Right atrium auricular region (tissue), 2 donors: ENCODE measurements at regions not wholly inside any gene's neighbourhood (a gene's known extent, or its start where the extent isn't known, plus 50 kb on each side); places are given as distances from the start of the nearest gene placed in this dataset.

ENCODE experiments used
- DNase-seq: peaks from one replicate; pipeline ENCODE4 v3.0.0-alpha.2; 2019; ENCODE audit warnings: low spot score
- H3K27ac ChIP-seq, 2 donors: fragments of 200-600 bp; sonication (generic); 1 replicate in 1 of 2; 2 replicates in 1 of 2; pipeline ENCODE4 v1.5.1; 2016 to 2019
- H3K27me3 ChIP-seq, 2 donors: fragments of 200-600 bp; sonication (generic); one replicate each; pipeline versions ENCODE4 v1.5.1 to v1.6.0; 2017 to 2019
- H3K36me3 ChIP-seq: fragments of 200-600 bp; sonication (generic); one replicate; pipeline ENCODE4 v1.5.1; 2016
- H3K4me1 ChIP-seq, 2 donors: fragments of 200-600 bp; sonication (generic); one replicate each; pipeline versions ENCODE4 v1.5.1 to v1.6.0; 2017 to 2019
- H3K4me3 ChIP-seq, 2 donors: fragments of 200-600 bp; sonication (generic); 1 replicate in 1 of 2; 2 replicates in 1 of 2; pipeline ENCODE4 v1.5.1; 2017 to 2019; ENCODE audit warnings: mild to moderate bottlenecking in 1 of 2, moderate library complexity in 1 of 2
- H3K9me3 ChIP-seq, 2 donors: fragments of 200-600 bp; sonication (generic); one replicate each; pipeline ENCODE4 v1.5.1; 2019
- CTCF ChIP-seq, 2 donors: fragments of 200-600 bp; sonication (generic); IDR thresholded peaks; one replicate each; pipeline ENCODE4 v1.5.1; 2019; ENCODE audit warnings: antibody characterized with exemption in 2 of 2

- H3K27ac ChIP-seq: no peak overlapping the region
These were observed 64.5 kb upstream of the NAV3 start for GRCh38 chr12:77766224-77766623.

GRCh38 chr12:77761286-77761685 is 69.4 kb upstream of the NAV3 start:
- H3K4me1 ChIP-seq: peaks cover 0 to 9% of the 10 kb centered on the region in 2 donors
- no peaks in the 10 kb centered on the region for H3K27me3 ChIP-seq
- H3K4me3 ChIP-seq: no peak overlapping the region
- TF ChIP-seq CTCF (IDR thresholded peaks at IDR 0.05): no peak
- H3K9me3 ChIP-seq: no peaks in the 10 kb centered on the region
- DNase-seq: no peak
- H3K27ac ChIP-seq: no peak overlapping the region
- H3K36me3 ChIP-seq: no peaks in the 10 kb centered on the region

More at GRCh38 chr12:77766224-77766623, 64.5 kb upstream of the NAV3 start:
- H3K36me3 ChIP-seq: no peaks in the 10 kb centered on the region
- no peak for DNase-seq
- peaks cover 0 to 14% of the 10 kb centered on the region in 2 donors for H3K4me1 ChIP-seq
- H3K9me3 ChIP-seq: peaks cover 0 to 6% of the 10 kb centered on the region in 2 donors
- H3K4me3 ChIP-seq: no peak overlapping the region
- no peak for TF ChIP-seq CTCF (IDR thresholded peaks at IDR 0.05)
- no peaks in the 10 kb centered on the region for H3K27me3 ChIP-seq

GRCh38 chr12:77760271-77761025 is 70.2 kb upstream of the NAV3 start:
- Histone ChIP-seq H3K27ac (no peak overlapping the region), H3K4me1 (peaks cover 0 to under 1% of the 10 kb centered on the region in 2 donors), H3K9me3 (no peaks in the 10 kb centered on the region), H3K27me3 (no peaks in the 10 kb centered on the region), H3K4me3 (no peak overlapping the region), H3K36me3 (no peaks in the 10 kb centered on the region)
- no peak for TF ChIP-seq CTCF (IDR thresholded peaks at IDR 0.05)
- DNase-seq: no peak

GRCh38 chr12:77754086-77754485 is 76.6 kb upstream of the NAV3 start:
- H3K9me3 ChIP-seq: no peaks in the 10 kb centered on the region
- DNase-seq: no peak

DNA sequence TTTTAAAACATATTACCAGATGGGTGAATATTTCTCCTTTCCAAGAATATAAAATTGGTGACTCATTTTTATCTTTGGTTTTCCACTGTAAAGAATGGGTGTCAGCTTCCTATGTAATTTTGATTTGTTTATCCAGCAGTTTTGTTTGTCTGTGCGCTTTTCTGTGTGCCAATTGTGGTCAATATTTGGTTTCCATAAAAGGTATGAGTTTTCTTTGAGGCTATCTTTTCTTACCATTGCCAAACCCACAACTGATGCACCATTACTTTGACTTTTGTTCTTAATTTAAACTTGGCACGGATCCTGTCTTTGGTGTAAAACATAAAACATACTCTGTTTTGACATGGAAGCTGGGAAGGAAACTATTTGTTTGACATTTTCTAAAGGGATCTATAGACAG is 78.8 kb upstream of the NAV3 start:
- no peak for TF ChIP-seq CTCF (IDR thresholded peaks at IDR 0.05)
- H3K4me1 ChIP-seq: no peaks in the 10 kb centered on the region

More at GRCh38 chr12:77754086-77754485, 76.6 kb upstream of the NAV3 start:
- H3K27me3 ChIP-seq: no peaks in the 10 kb centered on the region
- TF ChIP-seq CTCF (IDR thresholded peaks at IDR 0.05): no peak
- H3K27ac ChIP-seq: no peak overlapping the region
- H3K36me3 ChIP-seq: no peaks in the 10 kb centered on the region
- no peaks in the 10 kb centered on the region for H3K4me1 ChIP-seq
- no peak overlapping the region for H3K4me3 ChIP-seq

DNA sequence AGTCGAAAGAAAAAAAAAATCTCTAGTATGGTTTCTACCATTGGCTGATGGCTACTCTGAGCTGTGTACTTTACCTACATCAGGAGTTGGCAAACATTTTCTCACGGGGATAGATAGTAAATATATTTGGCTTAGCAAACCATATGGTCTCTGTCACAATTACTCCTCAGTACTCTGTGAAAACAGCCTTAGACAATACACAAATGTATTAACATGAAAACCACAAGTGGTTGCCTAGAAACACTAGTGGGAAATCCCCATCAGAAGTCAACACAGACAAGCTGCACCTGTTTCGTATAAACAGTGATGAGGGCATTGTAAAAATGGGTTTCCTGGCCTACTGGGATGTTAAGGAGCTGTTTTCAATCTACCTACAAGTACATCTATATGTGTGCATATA is 84.6 kb upstream of the NAV3 start:
- Histone ChIP-seq H3K36me3 (no peaks in the 10 kb centered on the region), H3K4me1 (no peaks in the 10 kb centered on the region), H3K27me3 (no peaks in the 10 kb centered on the region), H3K9me3 (no peaks in the 10 kb centered on the region), H3K4me3 (no peak overlapping the region), H3K27ac (no peak overlapping the region)
- no peak for TF ChIP-seq CTCF (IDR thresholded peaks at IDR 0.05)
- no peak for DNase-seq

More for the DNA sequence above, 78.8 kb upstream of the NAV3 start:
- no peaks in the 10 kb centered on the region for H3K27me3 ChIP-seq
- no peak for DNase-seq
- H3K36me3 ChIP-seq: no peaks in the 10 kb centered on the region
- H3K9me3 ChIP-seq: no peaks in the 10 kb centered on the region
- no peak overlapping the region for H3K4me3 ChIP-seq
- no peak overlapping the region for H3K27ac ChIP-seq
